Limb (tissue), 2 donors: ENCODE measurements at regions not wholly inside any gene's neighbourhood (a gene's known extent, or its start where the extent isn't known, plus 50 kb on each side); places are given as distances from the start of the nearest gene placed in this dataset.

Source experiments
- DNase-seq, 2 donors: peaks; one replicate each; pipeline ENCODE4 v3.0.0-alpha.2; 2016; ENCODE audit errors: extremely low spot score in 2 of 2

- DNase-seq: no peak
Measured at GRCh38 chr1:80462006-80462405, 1338.7 kb upstream of the ADGRL2 start.

GRCh38 chr1:80457409-80457808 lies 1343.3 kb upstream of the ADGRL2 start:
- no peak for DNase-seq

- no peak for DNase-seq
Measured at GRCh38 chr1:80453775-80454174, 1347.0 kb upstream of the ADGRL2 start.

GRCh38 chr1:80450711-80451110 lies 1350.0 kb upstream of the ADGRL2 start:
- DNase-seq: no peak

GRCh38 chr1:80448081-80448480 lies 1352.7 kb upstream of the ADGRL2 start:
- peak in 1 of 2 donors; percentile 32 for DNase-seq

GRCh38 chr1:80447526-80447925 lies 1353.2 kb upstream of the ADGRL2 start:
- no peak for DNase-seq

GRCh38 chr1:80445033-80445432 lies 1355.7 kb upstream of the ADGRL2 start:
- DNase-seq: no peak

- no peak for DNase-seq
Measured at GRCh38 chr1:80444171-80444570, 1356.6 kb upstream of the ADGRL2 start.

- DNase-seq: no peak
Measured at GRCh38 chr1:80441664-80442063, 1359.1 kb upstream of the ADGRL2 start.

- no peak for DNase-seq
Measured at GRCh38 chr1:80436851-80437250, 1363.9 kb upstream of the ADGRL2 start.

GRCh38 chr1:80427881-80428280 lies 1372.9 kb upstream of the ADGRL2 start:
- peak in 1 of 2 donors; percentile 72 for DNase-seq

GRCh38 chr1:80424249-80424648 lies 1376.5 kb upstream of the ADGRL2 start:
- no peak for DNase-seq

- DNase-seq: no peak
Measured at GRCh38 chr1:80418134-80418533, 1382.6 kb upstream of the ADGRL2 start.

GRCh38 chr1:80417671-80418070 lies 1383.1 kb upstream of the ADGRL2 start:
- no peak for DNase-seq

GRCh38 chr1:80413969-80414368 lies 1386.8 kb upstream of the ADGRL2 start:
- DNase-seq: no peak

GRCh38 chr1:80410233-80410632 lies 1390.5 kb upstream of the ADGRL2 start:
- DNase-seq: no peak

- no peak for DNase-seq
Measured at GRCh38 chr1:80403471-80403893, 1397.0 kb upstream of the ADGRL4 start.

GRCh38 chr1:80402625-80403024 lies 1396.1 kb upstream of the ADGRL4 start:
- no peak for DNase-seq

GRCh38 chr1:80401757-80402156 lies 1395.2 kb upstream of the ADGRL4 start:
- DNase-seq: no peak

- DNase-seq: no peak
Measured at GRCh38 chr1:80392529-80392928, 1386.0 kb upstream of the ADGRL4 start.

- DNase-seq: no peak
Measured at GRCh38 chr1:80385650-80386049, 1379.1 kb upstream of the ADGRL4 start.

GRCh38 chr1:80384959-80385358 lies 1378.4 kb upstream of the ADGRL4 start:
- DNase-seq: no peak

- DNase-seq: no peak
Measured at GRCh38 chr1:80384083-80384830, 1377.7 kb upstream of the ADGRL4 start.

- DNase-seq: no peak
Measured at GRCh38 chr1:80375662-80376061, 1369.1 kb upstream of the ADGRL4 start.
